ENCODE measurements at regions not wholly inside any gene's neighbourhood (a gene's known extent, or its start where the extent isn't known, plus 50 kb on each side); places are given as distances from the start of the nearest gene placed in this dataset.

- Histone ChIP-seq H3K9ac (ENCODE audit: low read depth, low read length) (no peak overlapping the region), H3K9me3 (replicated peaks; ENCODE audit: low read length) (no peaks in the 10 kb centered on the region), H3K36me3 (ENCODE audit: insufficient read depth, low read length) (no peaks in the 10 kb centered on the region), H3K4me1 (ENCODE audit: control insufficient read depth, insufficient read depth, low read length) (no peaks in the 10 kb centered on the region), H3K4me2 (ENCODE audit: low read length) (no peak overlapping the region), H3K4me3 (ENCODE audit: low read length) (no peak overlapping the region), H3K27me3 (ENCODE audit: control insufficient read depth, insufficient read depth, low read length) (peaks cover 50% of the 10 kb centered on the region)
These were observed 108.1 kb upstream of the THY1 start for GRCh38 chr11:119531056-119531455.

DNA sequence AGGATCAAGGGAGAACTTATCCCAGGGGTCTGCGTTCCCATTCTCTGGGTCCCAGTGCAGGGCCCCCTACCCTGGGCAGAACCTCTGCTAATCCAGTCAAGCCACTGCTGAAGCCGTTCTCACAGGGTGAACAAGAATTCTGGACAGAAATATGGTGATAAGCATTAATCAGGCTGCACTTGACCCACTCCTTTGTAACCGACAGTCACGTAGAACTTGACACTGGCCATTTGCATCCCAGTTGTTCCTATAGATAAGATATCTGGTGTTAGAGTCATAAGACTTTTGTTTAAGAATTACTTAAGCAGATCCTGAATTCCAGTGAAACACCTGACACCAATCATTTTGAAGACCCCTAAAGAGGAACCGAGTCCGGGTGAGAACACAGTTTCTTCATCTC, 107.5 kb upstream of the THY1 start:
- no peak overlapping the region for H3K4me3 ChIP-seq (ENCODE audit: low read length)

DNA sequence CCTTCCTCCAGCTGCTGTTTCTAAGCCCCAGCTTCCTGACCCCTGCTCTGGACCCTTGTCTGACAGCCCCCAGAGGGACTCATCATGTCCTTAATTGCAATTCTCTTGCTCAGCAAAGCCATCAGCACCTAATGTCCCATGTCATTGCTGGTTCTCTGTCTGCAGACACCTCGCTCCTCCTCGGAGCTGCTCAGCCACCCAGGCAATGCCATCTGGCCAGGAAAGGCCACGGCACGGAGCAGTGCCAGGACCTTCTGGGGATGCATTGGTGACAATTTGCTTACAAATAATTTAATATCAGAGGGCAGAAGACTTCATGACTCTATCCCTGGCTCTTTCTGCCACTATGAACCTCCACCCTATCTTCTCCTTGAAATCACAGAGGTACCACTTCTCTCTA, 107.0 kb upstream of the THY1 start:
- H3K4me2 ChIP-seq (ENCODE audit: low read length), result no peak overlapping the region
- no peaks in the 10 kb centered on the region for H3K9me3 ChIP-seq (replicated peaks; ENCODE audit: low read length)
- H3K9ac ChIP-seq (ENCODE audit: low read depth, low read length), result no peak overlapping the region
- H3K36me3 ChIP-seq (ENCODE audit: insufficient read depth, low read length), result no peaks in the 10 kb centered on the region
- peaks cover 49% of the 10 kb centered on the region for H3K27me3 ChIP-seq (ENCODE audit: control insufficient read depth, insufficient read depth, low read length)
- no peaks in the 10 kb centered on the region for H3K4me1 ChIP-seq (ENCODE audit: control insufficient read depth, insufficient read depth, low read length)
- H3K4me3 ChIP-seq (ENCODE audit: low read length), result no peak overlapping the region

More for the DNA sequence above, 107.5 kb upstream of the THY1 start:
- peaks cover 50% of the 10 kb centered on the region for H3K27me3 ChIP-seq (ENCODE audit: control insufficient read depth, insufficient read depth, low read length)
- no peaks in the 10 kb centered on the region for H3K4me1 ChIP-seq (ENCODE audit: control insufficient read depth, insufficient read depth, low read length)
- H3K9me3 ChIP-seq (replicated peaks; ENCODE audit: low read length), result no peaks in the 10 kb centered on the region
- H3K4me2 ChIP-seq (ENCODE audit: low read length), result no peak overlapping the region
- H3K36me3 ChIP-seq (ENCODE audit: insufficient read depth, low read length), result no peaks in the 10 kb centered on the region
- no peak overlapping the region for H3K9ac ChIP-seq (ENCODE audit: low read depth, low read length)

DNA sequence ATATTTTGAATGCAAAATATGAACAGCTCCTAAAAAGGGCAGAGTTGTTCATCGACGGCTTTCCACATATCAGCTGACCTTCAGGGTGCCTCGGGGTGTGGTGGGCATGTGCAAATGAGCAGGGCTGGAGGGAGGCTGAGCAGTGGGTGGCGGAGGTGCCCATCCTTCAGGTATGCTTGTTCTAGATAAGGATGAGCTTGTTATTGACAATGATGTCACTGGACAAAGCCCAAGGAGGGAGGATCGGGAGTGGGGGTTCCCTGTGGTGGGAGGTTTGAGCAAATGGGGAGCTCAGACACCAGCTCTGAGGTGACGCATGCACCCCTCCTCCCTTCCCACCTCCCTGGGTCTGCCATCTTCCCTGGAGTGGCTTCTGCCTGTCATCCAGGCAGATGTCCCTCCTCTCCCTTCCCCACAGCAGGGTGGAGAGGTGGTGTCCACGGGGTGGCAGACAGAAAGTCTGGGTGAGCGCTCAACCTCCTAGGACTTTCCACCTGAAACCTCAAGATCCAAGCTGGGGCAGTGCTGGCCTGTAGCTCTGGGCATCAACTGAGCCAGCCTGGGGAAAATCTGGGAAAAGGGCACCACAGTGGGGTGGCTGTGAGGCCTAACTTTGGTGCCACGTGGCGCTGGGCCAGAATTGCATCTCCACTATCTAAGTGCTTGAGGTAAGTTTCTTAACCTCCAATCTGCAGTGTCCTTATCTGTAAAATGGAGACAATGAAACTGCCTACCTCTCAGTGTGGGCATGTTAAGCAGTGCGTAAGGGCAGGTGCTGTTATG, 106.3 kb upstream of the THY1 start:
- Histone ChIP-seq H3K4me1 (ENCODE audit: control insufficient read depth, insufficient read depth, low read length) (no peaks in the 10 kb centered on the region), H3K27me3 (ENCODE audit: control insufficient read depth, insufficient read depth, low read length) (peaks cover 55% of the 10 kb centered on the region), H3K36me3 (ENCODE audit: insufficient read depth, low read length) (no peaks in the 10 kb centered on the region), H3K4me2 (ENCODE audit: low read length) (no peak overlapping the region), H3K9me3 (replicated peaks; ENCODE audit: low read length) (no peaks in the 10 kb centered on the region), H3K9ac (ENCODE audit: low read depth, low read length) (no peak overlapping the region), H3K4me3 (ENCODE audit: low read length) (no peak overlapping the region)

- H3K9ac ChIP-seq (ENCODE audit: low read depth, low read length), result no peak overlapping the region
- peaks cover 52% of the 10 kb centered on the region for H3K27me3 ChIP-seq (ENCODE audit: control insufficient read depth, insufficient read depth, low read length)
- H3K4me1 ChIP-seq (ENCODE audit: control insufficient read depth, insufficient read depth, low read length), result no peaks in the 10 kb centered on the region
- no peak overlapping the region for H3K4me2 ChIP-seq (ENCODE audit: low read length)
- H3K36me3 ChIP-seq (ENCODE audit: insufficient read depth, low read length), result no peaks in the 10 kb centered on the region
- no peak overlapping the region for H3K4me3 ChIP-seq (ENCODE audit: low read length)
- no peaks in the 10 kb centered on the region for H3K9me3 ChIP-seq (replicated peaks; ENCODE audit: low read length)
These were observed 102.9 kb upstream of the THY1 start for GRCh38 chr11:119525867-119526196.

DNA sequence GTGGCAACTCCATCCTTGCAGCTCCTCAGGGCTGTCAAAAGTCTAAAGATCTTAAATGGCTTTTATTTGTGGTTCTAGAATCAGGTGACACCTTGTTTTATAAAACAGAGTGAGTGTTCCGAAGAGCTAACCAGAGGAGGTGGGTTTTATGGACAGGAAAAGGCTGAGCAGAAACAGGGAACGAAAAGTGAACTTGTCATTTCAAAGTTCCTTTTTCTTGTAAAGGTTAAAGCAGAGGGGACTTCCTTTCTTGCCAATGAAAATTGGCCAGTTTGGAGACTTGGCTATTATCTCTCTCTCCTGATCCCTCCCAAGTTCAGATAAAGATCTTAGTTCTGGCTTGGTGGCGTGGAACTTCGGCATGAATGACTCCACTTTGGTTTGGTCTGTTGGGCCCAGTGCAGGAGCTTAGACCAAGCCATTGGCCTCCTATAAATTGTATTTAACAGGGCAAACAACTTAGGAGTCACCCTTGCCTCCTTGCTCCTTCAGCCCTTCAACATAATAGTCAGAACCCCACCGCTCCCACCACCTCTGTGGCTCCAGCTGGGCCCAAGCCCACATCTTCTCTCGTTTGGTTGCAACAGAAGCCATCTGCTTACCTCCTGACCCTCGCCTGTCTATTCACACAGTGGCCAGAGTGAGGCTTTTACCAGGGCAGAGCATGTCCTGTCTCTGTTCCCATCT, 102.4 kb upstream of the THY1 start:
- no peaks in the 10 kb centered on the region for H3K4me1 ChIP-seq (ENCODE audit: control insufficient read depth, insufficient read depth, low read length)
- H3K4me2 ChIP-seq (ENCODE audit: low read length), result no peak overlapping the region
- peaks cover 51% of the 10 kb centered on the region for H3K27me3 ChIP-seq (ENCODE audit: control insufficient read depth, insufficient read depth, low read length)
- no peaks in the 10 kb centered on the region for H3K36me3 ChIP-seq (ENCODE audit: insufficient read depth, low read length)
- no peak overlapping the region for H3K4me3 ChIP-seq (ENCODE audit: low read length)
- H3K9me3 ChIP-seq (replicated peaks; ENCODE audit: low read length), result no peaks in the 10 kb centered on the region
- H3K9ac ChIP-seq (ENCODE audit: low read depth, low read length), result no peak overlapping the region

DNA sequence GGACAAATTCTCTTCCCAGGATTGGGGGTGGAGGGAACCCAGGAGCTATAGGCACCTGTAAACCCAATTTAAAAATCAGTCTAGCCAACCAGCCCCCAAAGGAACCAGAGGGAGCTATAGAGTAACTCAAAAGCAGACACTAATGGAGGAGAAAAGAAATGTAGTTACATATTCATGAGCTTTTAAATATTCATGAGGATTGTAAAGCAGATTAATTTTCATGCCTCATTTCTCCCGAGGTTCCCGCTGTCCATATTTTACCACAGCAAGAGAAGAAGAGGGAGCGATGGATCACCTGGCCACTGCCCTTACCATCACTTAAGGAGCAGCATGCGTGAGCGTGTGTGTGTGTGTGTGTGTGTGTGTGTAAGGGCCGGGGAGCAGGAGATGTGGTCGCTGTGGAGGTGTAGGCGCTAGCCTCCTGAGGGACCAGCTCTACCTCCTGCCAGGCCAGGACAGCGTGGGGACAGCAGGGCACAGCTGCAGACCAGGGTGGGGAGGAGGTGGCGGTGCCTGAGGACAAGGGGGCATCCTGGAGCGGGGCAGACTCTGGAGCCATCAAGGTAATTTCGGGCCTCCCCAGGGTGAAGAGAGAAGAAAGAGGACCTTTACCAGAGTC, 100.7 kb upstream of the THY1 start:
- H3K9me3 ChIP-seq (replicated peaks; ENCODE audit: low read length), result no peaks in the 10 kb centered on the region
- no peaks in the 10 kb centered on the region for H3K4me1 ChIP-seq (ENCODE audit: control insufficient read depth, insufficient read depth, low read length)
- H3K27me3 ChIP-seq (ENCODE audit: control insufficient read depth, insufficient read depth, low read length), result peaks cover 45% of the 10 kb centered on the region
- no peak overlapping the region for H3K9ac ChIP-seq (ENCODE audit: low read depth, low read length)
- H3K4me3 ChIP-seq (ENCODE audit: low read length), result no peak overlapping the region
- no peak overlapping the region for H3K4me2 ChIP-seq (ENCODE audit: low read length)
- H3K36me3 ChIP-seq (ENCODE audit: insufficient read depth, low read length), result no peaks in the 10 kb centered on the region

DNA sequence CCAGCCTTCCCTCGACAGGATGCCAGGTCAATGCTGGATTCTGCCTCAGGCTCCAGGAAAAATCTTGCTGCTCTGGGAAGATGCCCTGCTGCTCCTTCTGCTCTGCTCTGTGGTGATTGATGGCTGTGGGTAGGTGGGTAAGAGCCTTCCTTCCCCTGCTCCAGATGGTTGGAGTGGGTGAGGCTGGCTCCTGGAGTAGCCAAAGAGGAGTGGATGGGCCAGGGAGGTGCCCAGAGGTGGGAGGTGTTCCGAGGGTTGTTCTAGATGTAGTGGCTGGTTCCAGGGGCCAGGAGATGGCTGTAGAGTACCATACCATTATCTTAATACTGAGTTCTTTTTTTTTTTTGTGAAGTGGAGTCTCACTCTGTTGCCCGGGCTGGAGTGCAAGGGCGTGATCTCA, 99.6 kb upstream of the THY1 start:
- Histone ChIP-seq H3K9me3 (replicated peaks; ENCODE audit: low read length) (no peaks in the 10 kb centered on the region), H3K4me3 (ENCODE audit: low read length) (no peak overlapping the region), H3K9ac (ENCODE audit: low read depth, low read length) (no peak overlapping the region), H3K36me3 (ENCODE audit: insufficient read depth, low read length) (no peaks in the 10 kb centered on the region), H3K4me2 (ENCODE audit: low read length) (no peak overlapping the region), H3K27me3 (ENCODE audit: control insufficient read depth, insufficient read depth, low read length) (peaks cover 36% of the 10 kb centered on the region), H3K4me1 (ENCODE audit: control insufficient read depth, insufficient read depth, low read length) (no peaks in the 10 kb centered on the region)

GRCh38 chr11:119521551-119521950, 98.6 kb upstream of the THY1 start:
- H3K27me3 ChIP-seq (ENCODE audit: control insufficient read depth, insufficient read depth, low read length), result peaks cover 46% of the 10 kb centered on the region
- H3K36me3 ChIP-seq (ENCODE audit: insufficient read depth, low read length), result no peaks in the 10 kb centered on the region
- no peaks in the 10 kb centered on the region for H3K4me1 ChIP-seq (ENCODE audit: control insufficient read depth, insufficient read depth, low read length)
- H3K4me3 ChIP-seq (ENCODE audit: low read length), result no peak overlapping the region
- no peak overlapping the region for H3K9ac ChIP-seq (ENCODE audit: low read depth, low read length)
- no peaks in the 10 kb centered on the region for H3K9me3 ChIP-seq (replicated peaks; ENCODE audit: low read length)
- no peak overlapping the region for H3K4me2 ChIP-seq (ENCODE audit: low read length)

DNA sequence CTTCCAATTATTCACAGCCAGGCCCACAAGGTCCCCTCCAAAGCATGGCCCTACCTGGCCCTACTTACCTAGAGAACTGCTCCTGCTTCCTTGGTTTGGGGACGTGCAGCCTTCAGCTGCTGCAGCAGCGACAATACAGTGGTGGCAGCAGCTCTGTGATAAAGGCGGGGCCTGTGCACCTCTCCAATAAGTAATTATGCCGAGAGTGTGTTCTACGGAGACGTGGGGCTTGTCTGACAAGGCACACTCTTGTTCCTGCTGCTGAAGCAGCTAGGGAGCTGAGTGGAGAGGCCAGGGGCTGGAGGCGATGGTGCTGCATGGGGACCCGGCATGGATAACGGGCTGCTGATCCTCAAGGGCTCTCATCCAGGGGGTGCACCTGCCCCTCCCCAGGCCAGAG, 98.0 kb upstream of the THY1 start:
- Histone ChIP-seq H3K4me2 (ENCODE audit: low read length) (no peak overlapping the region), H3K27me3 (ENCODE audit: control insufficient read depth, insufficient read depth, low read length) (peaks cover 48% of the 10 kb centered on the region), H3K9ac (ENCODE audit: low read depth, low read length) (no peak overlapping the region), H3K9me3 (replicated peaks; ENCODE audit: low read length) (no peaks in the 10 kb centered on the region), H3K4me1 (ENCODE audit: control insufficient read depth, insufficient read depth, low read length) (no peaks in the 10 kb centered on the region), H3K36me3 (ENCODE audit: insufficient read depth, low read length) (no peaks in the 10 kb centered on the region), H3K4me3 (ENCODE audit: low read length) (no peak overlapping the region)

- H3K27me3 ChIP-seq (ENCODE audit: control insufficient read depth, insufficient read depth, low read length), result peaks cover 48% of the 10 kb centered on the region
- no peak overlapping the region for H3K4me3 ChIP-seq (ENCODE audit: low read length)
- no peak overlapping the region for H3K4me2 ChIP-seq (ENCODE audit: low read length)
- no peaks in the 10 kb centered on the region for H3K9me3 ChIP-seq (replicated peaks; ENCODE audit: low read length)
- H3K9ac ChIP-seq (ENCODE audit: low read depth, low read length), result no peak overlapping the region
- H3K4me1 ChIP-seq (ENCODE audit: control insufficient read depth, insufficient read depth, low read length), result no peaks in the 10 kb centered on the region
- no peaks in the 10 kb centered on the region for H3K36me3 ChIP-seq (ENCODE audit: insufficient read depth, low read length)
These were observed 97.4 kb upstream of the THY1 start for GRCh38 chr11:119520400-119520799.

Measured in skeletal muscle satellite cell (primary cell).